ENCODE measurements at regions not wholly inside any gene's neighbourhood (a gene's known extent, or its start where the extent isn't known, plus 50 kb on each side); places are given as distances from the start of the nearest gene placed in this dataset.

DNA sequence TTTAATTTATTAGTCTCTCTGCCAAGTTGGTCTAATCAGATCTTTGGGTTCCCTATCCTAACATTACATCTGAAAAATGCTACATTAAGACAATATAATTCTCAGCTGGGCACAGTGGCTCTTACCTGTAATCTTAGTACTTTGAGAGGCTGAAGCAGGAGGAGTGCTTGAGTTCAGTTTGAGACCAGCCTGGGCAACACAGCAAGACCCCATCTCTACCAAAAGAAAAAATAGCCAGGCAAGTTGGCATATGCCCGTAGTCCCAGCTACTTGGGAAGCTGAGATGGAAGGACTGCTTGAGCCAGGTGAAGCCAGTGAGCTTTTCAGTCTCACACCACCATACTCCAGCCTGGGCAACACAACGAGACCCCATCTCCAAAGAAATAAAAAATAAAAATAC, 95.0 kb downstream of the KLF12 start:
- TF ChIP-seq, protein P1, sequence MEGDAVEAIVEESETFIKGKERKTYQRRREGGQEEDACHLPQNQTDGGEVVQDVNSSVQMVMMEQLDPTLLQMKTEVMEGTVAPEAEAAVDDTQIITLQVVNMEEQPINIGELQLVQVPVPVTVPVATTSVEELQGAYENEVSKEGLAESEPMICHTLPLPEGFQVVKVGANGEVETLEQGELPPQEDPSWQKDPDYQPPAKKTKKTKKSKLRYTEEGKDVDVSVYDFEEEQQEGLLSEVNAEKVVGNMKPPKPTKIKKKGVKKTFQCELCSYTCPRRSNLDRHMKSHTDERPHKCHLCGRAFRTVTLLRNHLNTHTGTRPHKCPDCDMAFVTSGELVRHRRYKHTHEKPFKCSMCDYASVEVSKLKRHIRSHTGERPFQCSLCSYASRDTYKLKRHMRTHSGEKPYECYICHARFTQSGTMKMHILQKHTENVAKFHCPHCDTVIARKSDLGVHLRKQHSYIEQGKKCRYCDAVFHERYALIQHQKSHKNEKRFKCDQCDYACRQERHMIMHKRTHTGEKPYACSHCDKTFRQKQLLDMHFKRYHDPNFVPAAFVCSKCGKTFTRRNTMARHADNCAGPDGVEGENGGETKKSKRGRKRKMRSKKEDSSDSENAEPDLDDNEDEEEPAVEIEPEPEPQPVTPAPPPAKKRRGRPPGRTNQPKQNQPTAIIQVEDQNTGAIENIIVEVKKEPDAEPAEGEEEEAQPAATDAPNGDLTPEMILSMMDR (conservative IDR thresholded peaks at IDR 0.05 in 1 of 2, IDR thresholded peaks at IDR 0.05 in 1 of 2; ENCODE audit: extremely low read depth in 1 of 2, insufficient read depth in 1 of 2, low read depth in 1 of 2, low read length in 2 of 2) = no peak
- TF ChIP-seq EZH2 (IDR thresholded peaks at IDR 0.05; ENCODE audit: borderline replicate concordance, low read length) = no peak

All from mammary epithelial cell (primary cell).